ENCODE measurements at regions not wholly inside any gene's neighbourhood (a gene's known extent, or its start where the extent isn't known, plus 50 kb on each side); places are given as distances from the start of the nearest gene placed in this dataset.
"Not testable (repeated sequence)": the region's sequence is repeated elsewhere in the genome, so short reads cannot be mapped to it uniquely, and the experiment has no call there.

DNA sequence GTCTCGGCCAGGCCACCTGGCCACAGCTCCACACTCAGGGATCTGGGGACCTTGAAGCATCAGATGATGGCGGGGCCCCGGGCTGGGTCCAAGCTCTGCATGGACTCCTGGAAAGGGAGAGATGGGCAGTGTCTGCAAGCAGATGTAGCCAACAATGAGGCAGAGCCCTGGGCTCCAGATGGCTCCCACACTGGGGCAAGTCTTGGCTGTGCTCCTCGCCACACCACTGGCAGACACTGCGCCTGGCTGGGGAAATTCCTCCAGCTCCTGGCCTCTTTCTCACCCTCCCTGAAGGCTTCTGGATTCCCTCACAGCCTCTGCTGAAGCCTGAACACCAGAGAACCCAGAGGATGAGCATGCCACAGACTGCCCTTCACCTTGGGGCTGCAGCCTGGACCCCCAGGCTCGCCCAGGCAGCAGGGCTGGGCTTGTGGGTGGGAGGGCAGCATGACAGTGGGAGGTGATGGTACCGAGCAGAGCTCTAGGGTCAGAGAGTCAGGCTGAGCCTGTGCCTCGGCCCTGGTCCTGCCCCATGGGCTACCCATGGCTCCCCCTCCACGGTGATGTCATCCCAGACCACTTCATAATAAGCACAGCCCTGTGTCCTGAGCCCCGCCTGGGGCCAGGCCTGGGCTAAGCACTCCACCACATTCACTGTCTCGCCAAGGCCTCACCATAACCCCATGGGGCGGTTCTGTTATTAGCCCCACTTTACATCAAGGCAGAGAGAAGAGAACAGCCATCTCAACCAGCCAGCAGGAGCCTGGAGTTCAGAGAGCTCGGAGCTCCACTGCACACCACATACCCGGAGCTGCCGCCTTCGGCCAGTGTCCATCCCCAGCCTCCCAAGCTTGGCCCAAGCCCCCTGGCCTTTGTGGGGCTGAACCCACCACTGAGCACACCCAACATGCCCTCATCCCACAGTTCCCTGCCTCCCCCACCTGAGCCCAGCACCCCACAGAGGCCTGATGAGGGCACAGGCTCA is 62.2 kb upstream of the ADAMTS2 start:
- no peak for DNase-seq

- no peak for DNase-seq
These were observed 61.0 kb upstream of the ADAMTS2 start for GRCh38 chr5:179406031-179406961.

GRCh38 chr5:179405426-179406030 is 60.3 kb upstream of the ADAMTS2 start:
- no peak for DNase-seq

DNA sequence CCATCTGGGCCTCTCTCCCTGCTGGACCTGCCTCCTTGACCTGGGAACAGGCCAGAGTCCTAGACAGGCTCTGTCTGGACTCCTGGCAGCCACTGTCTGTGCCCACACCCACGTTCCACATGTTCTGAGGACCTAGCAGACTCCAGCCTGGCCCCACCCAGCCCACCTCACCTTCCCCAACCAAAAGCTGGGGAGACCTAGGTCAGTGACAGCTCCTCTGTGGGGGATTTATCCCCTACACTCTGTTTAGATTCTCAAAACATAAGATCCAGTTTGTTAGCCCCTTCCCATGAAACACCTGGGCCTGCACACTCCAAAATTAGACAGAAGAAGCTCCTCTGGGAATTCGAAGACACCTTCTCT is 59.8 kb upstream of the ADAMTS2 start:
- no peak for DNase-seq

GRCh38 chr5:179404321-179405053 is 59.2 kb upstream of the ADAMTS2 start:
- DNase-seq: no peak

DNA sequence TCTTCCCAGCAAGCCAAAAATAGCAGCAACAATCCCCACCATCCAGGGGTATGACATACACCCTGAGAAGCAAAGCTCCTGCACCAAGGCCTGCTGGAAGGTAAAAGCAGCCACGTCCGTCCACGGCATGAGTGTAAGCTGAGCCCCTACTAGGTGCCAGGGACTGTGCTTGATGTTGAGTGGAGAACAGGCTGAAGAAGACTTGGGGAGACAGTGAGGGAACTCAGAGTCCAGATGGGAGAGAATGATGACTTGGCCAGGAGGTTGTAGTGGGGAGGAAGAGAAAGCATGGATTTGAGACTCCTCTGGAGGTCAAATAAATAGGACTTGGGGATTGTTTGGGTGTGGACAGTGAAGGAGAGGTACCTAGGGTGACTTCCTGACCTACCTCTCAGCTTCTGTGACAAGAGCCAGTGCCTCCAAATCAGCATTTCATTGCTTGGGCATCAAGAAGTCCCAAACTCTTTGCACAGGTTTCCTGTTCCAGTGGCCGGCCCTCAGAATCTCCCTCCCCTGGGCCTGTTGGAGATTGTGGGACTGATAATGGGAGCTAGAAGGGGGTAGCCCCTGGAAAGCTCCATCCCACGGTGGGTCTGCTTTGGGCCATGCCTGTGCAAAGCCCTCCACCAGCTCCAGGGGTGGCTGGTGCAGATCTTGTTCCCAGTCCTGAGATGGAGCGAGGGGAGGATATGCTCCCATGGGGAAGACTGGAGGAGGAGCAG is 58.3 kb upstream of the ADAMTS2 start:
- DNase-seq: no peak

DNA sequence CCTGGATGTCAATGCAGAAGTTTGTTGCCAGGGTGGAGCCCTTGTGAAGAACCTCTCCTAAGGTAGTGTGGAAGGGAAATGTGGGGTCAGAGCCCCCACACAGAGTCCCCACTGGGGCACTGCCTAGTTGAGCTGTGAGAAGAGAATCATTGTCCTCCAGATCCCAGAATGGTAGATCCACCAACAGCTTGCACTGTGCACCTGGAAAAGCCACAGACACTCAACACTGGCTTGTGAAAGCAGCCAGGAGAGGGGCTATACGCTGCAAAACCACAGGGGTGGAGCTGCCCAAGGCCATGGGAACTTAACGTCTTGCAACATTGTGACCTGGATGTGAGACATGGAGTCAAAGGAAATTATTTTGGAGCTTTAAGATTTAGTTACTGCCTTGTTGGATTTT is 55.2 kb upstream of the ADAMTS2 start:
- DNase-seq: not testable (repeated sequence)

DNA sequence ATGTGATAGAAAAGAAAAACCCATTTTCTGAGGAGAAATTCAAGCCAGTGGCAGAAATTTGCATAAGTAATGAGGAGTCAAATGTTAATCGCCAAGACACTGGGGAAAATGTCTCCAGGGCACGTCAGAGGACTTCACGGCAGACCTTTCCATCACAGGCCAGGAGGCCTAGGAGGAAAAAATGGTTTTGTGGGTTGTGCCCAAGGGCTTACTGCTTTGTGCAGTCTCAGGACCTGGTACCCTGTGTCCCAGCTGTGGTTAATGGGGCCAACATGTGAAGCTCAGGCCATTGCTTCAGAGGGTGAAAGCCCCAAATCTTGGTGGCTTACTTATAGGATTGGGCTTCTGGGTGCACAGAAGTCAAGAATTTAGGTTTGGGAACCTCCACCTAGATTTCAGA is 54.8 kb upstream of the ADAMTS2 start:
- DNase-seq: no peak

DNA sequence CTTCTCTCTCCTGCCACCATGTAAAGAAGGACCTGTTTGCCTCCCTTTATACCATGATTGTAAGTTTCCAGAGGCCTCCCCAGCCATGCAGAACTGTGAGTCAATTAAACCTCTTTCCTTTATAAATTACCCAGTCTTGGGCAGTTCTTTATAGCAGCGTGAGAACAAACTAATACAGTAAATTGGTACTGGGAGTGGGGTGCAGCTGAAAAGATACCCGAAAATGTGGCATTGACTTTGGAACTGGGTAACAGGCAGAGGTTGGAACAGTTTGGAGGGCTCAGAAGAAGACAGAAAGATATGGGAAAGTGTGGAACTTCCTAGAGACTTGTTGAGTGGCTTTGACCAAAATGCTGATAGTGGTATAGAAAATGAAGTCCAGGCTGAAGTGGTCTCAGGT is 54.1 kb upstream of the ADAMTS2 start:
- DNase-seq: not testable (repeated sequence)

DNA sequence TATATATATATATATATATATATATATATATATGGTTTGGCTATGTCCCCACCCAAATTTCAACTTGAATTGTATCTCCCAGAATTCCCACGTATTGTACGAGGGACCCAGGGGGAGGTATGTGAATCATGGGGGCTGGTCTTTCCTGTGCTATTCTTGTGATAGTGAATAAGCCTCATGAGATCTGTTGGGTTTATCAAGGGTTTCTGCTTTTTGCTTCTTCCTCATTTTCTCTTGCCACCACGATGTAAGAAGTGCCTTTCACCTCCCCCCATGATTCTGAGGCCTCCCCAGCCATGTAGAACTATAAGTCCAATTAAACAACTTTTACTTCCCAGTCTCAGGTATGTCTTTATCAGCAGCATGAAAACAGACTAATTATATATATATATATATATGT is 52.3 kb upstream of the ADAMTS2 start:
- no peak for DNase-seq

All from retina (tissue), 1 donor.